ENCODE measurements at regions not wholly inside any gene's neighbourhood (a gene's known extent, or its start where the extent isn't known, plus 50 kb on each side); places are given as distances from the start of the nearest gene placed in this dataset.

DNA sequence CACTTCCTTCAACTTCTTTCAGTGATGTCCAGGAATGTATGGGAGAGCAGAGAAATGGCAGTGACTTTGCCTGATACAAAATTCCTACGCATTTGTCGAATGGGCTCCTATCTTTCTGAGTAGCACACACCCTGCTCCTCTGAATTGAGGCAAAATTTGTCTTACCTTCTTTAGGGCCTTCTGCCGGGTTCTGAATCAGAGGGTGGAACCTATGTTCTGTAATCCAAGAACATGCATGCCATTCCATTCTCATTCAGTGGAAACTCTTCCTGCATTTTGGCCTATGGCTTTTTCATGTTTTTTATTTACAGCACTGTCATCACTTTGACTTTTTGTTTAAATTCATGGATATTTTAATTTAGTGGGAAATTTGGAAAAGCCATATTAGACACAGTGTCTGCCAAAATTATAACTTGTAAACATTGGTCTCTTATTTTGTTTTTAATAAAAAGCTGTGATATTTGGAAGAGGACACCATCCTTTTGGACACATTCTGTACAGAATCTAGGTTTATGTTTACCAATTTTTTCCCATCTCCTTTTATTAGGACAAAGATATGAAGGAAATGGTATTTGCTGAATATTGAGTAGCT is 402.2 kb upstream of the FAR2 start:
- Histone ChIP-seq H3K27me3 (ENCODE audit: insufficient read depth, poor library complexity, severe bottlenecking) (peaks cover 2% of the 10 kb centered on the region), H3K27ac (replicated peaks) (no peak overlapping the region), H3K4me3 (replicated peaks; ENCODE audit: insufficient read depth, low read length) (no peak overlapping the region)
- no peak for TF ChIP-seq GABPA (IDR thresholded peaks at IDR 0.05; ENCODE audit: low read depth)
- TF ChIP-seq SPI1 (IDR thresholded peaks at IDR 0.05; ENCODE audit: borderline replicate concordance, low read depth): no peak
- TF ChIP-seq, protein P1, sequence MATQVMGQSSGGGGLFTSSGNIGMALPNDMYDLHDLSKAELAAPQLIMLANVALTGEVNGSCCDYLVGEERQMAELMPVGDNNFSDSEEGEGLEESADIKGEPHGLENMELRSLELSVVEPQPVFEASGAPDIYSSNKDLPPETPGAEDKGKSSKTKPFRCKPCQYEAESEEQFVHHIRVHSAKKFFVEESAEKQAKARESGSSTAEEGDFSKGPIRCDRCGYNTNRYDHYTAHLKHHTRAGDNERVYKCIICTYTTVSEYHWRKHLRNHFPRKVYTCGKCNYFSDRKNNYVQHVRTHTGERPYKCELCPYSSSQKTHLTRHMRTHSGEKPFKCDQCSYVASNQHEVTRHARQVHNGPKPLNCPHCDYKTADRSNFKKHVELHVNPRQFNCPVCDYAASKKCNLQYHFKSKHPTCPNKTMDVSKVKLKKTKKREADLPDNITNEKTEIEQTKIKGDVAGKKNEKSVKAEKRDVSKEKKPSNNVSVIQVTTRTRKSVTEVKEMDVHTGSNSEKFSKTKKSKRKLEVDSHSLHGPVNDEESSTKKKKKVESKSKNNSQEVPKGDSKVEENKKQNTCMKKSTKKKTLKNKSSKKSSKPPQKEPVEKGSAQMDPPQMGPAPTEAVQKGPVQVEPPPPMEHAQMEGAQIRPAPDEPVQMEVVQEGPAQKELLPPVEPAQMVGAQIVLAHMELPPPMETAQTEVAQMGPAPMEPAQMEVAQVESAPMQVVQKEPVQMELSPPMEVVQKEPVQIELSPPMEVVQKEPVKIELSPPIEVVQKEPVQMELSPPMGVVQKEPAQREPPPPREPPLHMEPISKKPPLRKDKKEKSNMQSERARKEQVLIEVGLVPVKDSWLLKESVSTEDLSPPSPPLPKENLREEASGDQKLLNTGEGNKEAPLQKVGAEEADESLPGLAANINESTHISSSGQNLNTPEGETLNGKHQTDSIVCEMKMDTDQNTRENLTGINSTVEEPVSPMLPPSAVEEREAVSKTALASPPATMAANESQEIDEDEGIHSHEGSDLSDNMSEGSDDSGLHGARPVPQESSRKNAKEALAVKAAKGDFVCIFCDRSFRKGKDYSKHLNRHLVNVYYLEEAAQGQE (IDR thresholded peaks at IDR 0.05; ENCODE audit: insufficient replicate concordance, low read depth): no peak
- TF ChIP-seq, protein P2, sequence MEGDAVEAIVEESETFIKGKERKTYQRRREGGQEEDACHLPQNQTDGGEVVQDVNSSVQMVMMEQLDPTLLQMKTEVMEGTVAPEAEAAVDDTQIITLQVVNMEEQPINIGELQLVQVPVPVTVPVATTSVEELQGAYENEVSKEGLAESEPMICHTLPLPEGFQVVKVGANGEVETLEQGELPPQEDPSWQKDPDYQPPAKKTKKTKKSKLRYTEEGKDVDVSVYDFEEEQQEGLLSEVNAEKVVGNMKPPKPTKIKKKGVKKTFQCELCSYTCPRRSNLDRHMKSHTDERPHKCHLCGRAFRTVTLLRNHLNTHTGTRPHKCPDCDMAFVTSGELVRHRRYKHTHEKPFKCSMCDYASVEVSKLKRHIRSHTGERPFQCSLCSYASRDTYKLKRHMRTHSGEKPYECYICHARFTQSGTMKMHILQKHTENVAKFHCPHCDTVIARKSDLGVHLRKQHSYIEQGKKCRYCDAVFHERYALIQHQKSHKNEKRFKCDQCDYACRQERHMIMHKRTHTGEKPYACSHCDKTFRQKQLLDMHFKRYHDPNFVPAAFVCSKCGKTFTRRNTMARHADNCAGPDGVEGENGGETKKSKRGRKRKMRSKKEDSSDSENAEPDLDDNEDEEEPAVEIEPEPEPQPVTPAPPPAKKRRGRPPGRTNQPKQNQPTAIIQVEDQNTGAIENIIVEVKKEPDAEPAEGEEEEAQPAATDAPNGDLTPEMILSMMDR (IDR thresholded peaks at IDR 0.05; ENCODE audit: insufficient read depth, low read length): no peak
- TF ChIP-seq POLR2AphosphoS5 (IDR thresholded peaks at IDR 0.05; ENCODE audit: low read depth): no peak
- DNase-seq (ENCODE audit: low read depth in 1 of 2, low spot score in 1 of 2): no peak

DNA sequence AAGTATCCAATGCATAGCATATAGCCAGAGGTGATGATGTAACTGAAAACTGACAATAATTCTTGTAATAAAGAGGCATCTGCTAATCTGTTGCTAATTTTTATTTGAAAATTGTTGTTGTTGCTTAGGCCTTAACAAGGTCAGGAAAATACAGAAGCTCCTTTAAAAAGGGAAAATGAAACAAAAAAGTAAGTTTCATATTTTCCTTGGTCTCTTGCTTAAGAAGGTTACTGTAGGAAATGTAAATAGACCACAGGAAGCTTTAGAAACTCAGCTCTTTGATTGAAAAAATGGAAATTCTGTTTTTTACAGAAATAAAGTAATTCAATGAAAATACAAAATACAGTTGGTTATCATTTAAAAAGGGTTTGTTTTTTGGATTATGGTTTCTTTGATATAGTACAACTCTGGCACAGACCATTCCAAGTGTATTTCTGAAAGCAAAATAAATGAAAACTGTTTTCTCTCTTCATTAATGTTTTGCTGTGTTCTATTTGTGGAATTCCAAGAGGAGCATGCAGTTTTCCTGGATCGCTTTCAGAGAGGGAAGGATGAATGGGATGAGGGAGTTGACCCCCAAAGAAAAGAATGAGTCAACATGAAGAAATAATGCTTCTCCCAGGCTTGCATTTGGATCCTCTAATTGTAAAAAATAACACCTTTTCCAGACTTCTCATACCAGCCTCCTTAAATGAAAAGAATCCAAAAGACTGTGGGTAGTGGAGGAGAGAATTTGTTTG is 398.0 kb upstream of the FAR2 start:
- no peak for DNase-seq (ENCODE audit: low read depth in 1 of 2, low spot score in 1 of 2)
- H3K4me3 ChIP-seq (replicated peaks; ENCODE audit: insufficient read depth, low read length): no peak overlapping the region
- no peak overlapping the region for H3K27ac ChIP-seq (replicated peaks)
- TF ChIP-seq, protein P1 (IDR thresholded peaks at IDR 0.05; ENCODE audit: insufficient replicate concordance, low read depth): no peak
- TF ChIP-seq GABPA (IDR thresholded peaks at IDR 0.05; ENCODE audit: low read depth) (no peak), SPI1 (IDR thresholded peaks at IDR 0.05; ENCODE audit: borderline replicate concordance, low read depth) (no peak), POLR2AphosphoS5 (IDR thresholded peaks at IDR 0.05; ENCODE audit: low read depth) (no peak)
- TF ChIP-seq, protein P2 (IDR thresholded peaks at IDR 0.05; ENCODE audit: insufficient read depth, low read length): no peak
- no peaks in the 10 kb centered on the region for H3K27me3 ChIP-seq (ENCODE audit: insufficient read depth, poor library complexity, severe bottlenecking)

DNA sequence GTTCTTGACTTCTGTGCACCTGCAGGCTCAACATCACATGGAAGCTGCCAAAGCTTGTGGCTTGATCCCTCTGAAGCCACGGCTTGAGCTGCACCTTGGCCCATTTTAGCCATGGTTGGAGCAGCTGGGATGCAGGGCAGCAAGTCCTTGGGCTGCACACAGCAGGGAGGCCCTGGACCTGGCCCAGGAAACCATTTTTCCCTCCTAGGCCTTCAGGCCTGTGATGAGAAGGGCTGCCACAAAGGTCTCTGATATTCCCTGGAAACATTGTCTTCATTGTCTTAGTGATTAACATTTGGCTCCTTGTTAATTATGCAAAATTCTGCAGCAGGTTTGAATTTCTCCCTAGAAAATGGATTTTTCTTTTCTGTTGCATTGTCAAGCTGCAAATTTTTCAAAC is 394.1 kb upstream of the FAR2 start:
- H3K27ac ChIP-seq (replicated peaks): no peak overlapping the region
- no peaks in the 10 kb centered on the region for H3K27me3 ChIP-seq (ENCODE audit: insufficient read depth, poor library complexity, severe bottlenecking)
- H3K4me3 ChIP-seq (replicated peaks; ENCODE audit: insufficient read depth, low read length): no peak overlapping the region
- no peak for DNase-seq (ENCODE audit: low read depth in 1 of 2, low spot score in 1 of 2)
- TF ChIP-seq, protein P1 (IDR thresholded peaks at IDR 0.05; ENCODE audit: insufficient replicate concordance, low read depth): no peak
- TF ChIP-seq POLR2AphosphoS5 (IDR thresholded peaks at IDR 0.05; ENCODE audit: low read depth) (no peak), SPI1 (IDR thresholded peaks at IDR 0.05; ENCODE audit: borderline replicate concordance, low read depth) (no peak), GABPA (IDR thresholded peaks at IDR 0.05; ENCODE audit: low read depth) (no peak)
- TF ChIP-seq, protein P2 (IDR thresholded peaks at IDR 0.05; ENCODE audit: insufficient read depth, low read length): no peak

Measured in HL-60 (cell line).